Right lobe of liver (tissue), 4 donors: ENCODE measurements at regions not wholly inside any gene's neighbourhood (a gene's known extent, or its start where the extent isn't known, plus 50 kb on each side); places are given as distances from the start of the nearest gene placed in this dataset.

ENCODE experiments used
- CTCF ChIP-seq, 4 donors: fragments of 200-600 bp in 3 of 4; fragments of 450-650 bp in 1 of 4; IDR thresholded peaks; one replicate each; pipeline versions ENCODE4 v1.5.1 to v1.8.0; 2016 to 2022; ENCODE audit warnings: antibody characterized with exemption in 4 of 4, mild to moderate bottlenecking in 2 of 4
- POLR2A ChIP-seq: fragments of 450-650 bp; IDR thresholded peaks from one replicate; pipeline ENCODE4 v1.6.1; 2017; ENCODE audit warnings: antibody characterized with exemption, mild to moderate bottlenecking
- donor health status: DM: no; HTN: no; CAD: no.
- donor health status: DM: no; HTN: no; CAD: no.
- donor health status: DM: no; HTN: yes; CAD: no.

- TF ChIP-seq CTCF (IDR thresholded peaks at IDR 0.05) (no peak), POLR2A (no peak)
Observed at GRCh38 chr2:58376592-58376991, 135.5 kb upstream of the FANCL start.
